Rectal smooth muscle tissue (tissue), 1 donor: ENCODE measurements at regions not wholly inside any gene's neighbourhood (a gene's known extent, or its start where the extent isn't known, plus 50 kb on each side); places are given as distances from the start of the nearest gene placed in this dataset.

Experiments used
- H3K27ac ChIP-seq: one replicate; pipeline ENCODE4 v1.7.0; 2013; ENCODE audit warnings: low read depth, low read length, inconsistent platforms
- H3K27me3 ChIP-seq: one replicate; pipeline ENCODE4 v1.7.0; 2013; ENCODE audit warnings: low read length; ENCODE audit not compliant: control insufficient read depth, insufficient read depth
- H3K36me3 ChIP-seq: one replicate; pipeline ENCODE4 v1.7.0; 2013; ENCODE audit warnings: low read length; ENCODE audit not compliant: control insufficient read depth, insufficient read depth
- H3K4me1 ChIP-seq: one replicate; pipeline ENCODE4 v1.7.0; 2013; ENCODE audit warnings: low read length; ENCODE audit not compliant: control insufficient read depth, insufficient read depth
- H3K4me3 ChIP-seq: one replicate; pipeline ENCODE4 v1.7.0; 2013; ENCODE audit warnings: low read length
- H3K9ac ChIP-seq: one replicate; pipeline ENCODE4 v1.7.0; 2013; ENCODE audit warnings: low read length

GRCh38 chr13:40069173-40070044 lies 413.9 kb downstream of the COG6 start:
- H3K27me3 ChIP-seq, result no peaks in the 10 kb centered on the region
- H3K27ac ChIP-seq, result no peak overlapping the region
- H3K9ac ChIP-seq, result no peak overlapping the region
- peaks cover 4% of the 10 kb centered on the region for H3K4me1 ChIP-seq
- no peak overlapping the region for H3K4me3 ChIP-seq
- H3K36me3 ChIP-seq, result no peaks in the 10 kb centered on the region

- no peak overlapping the region for H3K4me3 ChIP-seq
- H3K4me1 ChIP-seq, result peaks cover 4% of the 10 kb centered on the region
- no peaks in the 10 kb centered on the region for H3K36me3 ChIP-seq
- H3K27me3 ChIP-seq, result no peaks in the 10 kb centered on the region
- no peak overlapping the region for H3K9ac ChIP-seq
- H3K27ac ChIP-seq, result no peak overlapping the region
Measured at GRCh38 chr13:40070357-40070756, 414.9 kb downstream of the COG6 start.

GRCh38 chr13:40072663-40073120 lies 417.2 kb downstream of the COG6 start:
- H3K9ac ChIP-seq, result no peak overlapping the region
- H3K27ac ChIP-seq, result no peak overlapping the region
- no peaks in the 10 kb centered on the region for H3K36me3 ChIP-seq
- no peaks in the 10 kb centered on the region for H3K27me3 ChIP-seq
- no peak overlapping the region for H3K4me3 ChIP-seq
- H3K4me1 ChIP-seq, result peaks cover 4% of the 10 kb centered on the region

- H3K27ac ChIP-seq, result no peak overlapping the region
- H3K9ac ChIP-seq, result no peak overlapping the region
Measured at GRCh38 chr13:40074338-40074737, 418.9 kb downstream of the COG6 start.

GRCh38 chr13:40075281-40075680 lies 419.8 kb downstream of the COG6 start:
- no peaks in the 10 kb centered on the region for H3K36me3 ChIP-seq
- no peak overlapping the region for H3K27ac ChIP-seq
- H3K27me3 ChIP-seq, result no peaks in the 10 kb centered on the region
- H3K4me3 ChIP-seq, result no peak overlapping the region
- H3K4me1 ChIP-seq, result no peaks in the 10 kb centered on the region
- H3K9ac ChIP-seq, result no peak overlapping the region

More at GRCh38 chr13:40074338-40074737, 418.9 kb downstream of the COG6 start:
- H3K27me3 ChIP-seq, result no peaks in the 10 kb centered on the region
- H3K4me1 ChIP-seq, result peaks cover 4% of the 10 kb centered on the region
- H3K4me3 ChIP-seq, result no peak overlapping the region
- no peaks in the 10 kb centered on the region for H3K36me3 ChIP-seq

GRCh38 chr13:40076765-40077362 lies 421.4 kb downstream of the COG6 start:
- Histone ChIP-seq H3K27ac (no peak overlapping the region), H3K27me3 (no peaks in the 10 kb centered on the region), H3K4me1 (no peaks in the 10 kb centered on the region), H3K36me3 (no peaks in the 10 kb centered on the region), H3K4me3 (no peak overlapping the region), H3K9ac (no peak overlapping the region)

GRCh38 chr13:40077396-40078027 lies 422.1 kb downstream of the COG6 start:
- Histone ChIP-seq H3K36me3 (no peaks in the 10 kb centered on the region), H3K27ac (no peak overlapping the region), H3K4me1 (no peaks in the 10 kb centered on the region), H3K27me3 (no peaks in the 10 kb centered on the region), H3K9ac (no peak overlapping the region), H3K4me3 (no peak overlapping the region)

- Histone ChIP-seq H3K4me3 (no peak overlapping the region), H3K4me1 (no peaks in the 10 kb centered on the region), H3K27me3 (no peaks in the 10 kb centered on the region)
Measured at GRCh38 chr13:40079721-40080120, 424.3 kb downstream of the COG6 start.

GRCh38 chr13:40080676-40081075 lies 425.2 kb downstream of the COG6 start:
- no peak overlapping the region for H3K4me3 ChIP-seq
- H3K27ac ChIP-seq, result no peak overlapping the region
- H3K4me1 ChIP-seq, result no peaks in the 10 kb centered on the region
- no peaks in the 10 kb centered on the region for H3K27me3 ChIP-seq
- H3K36me3 ChIP-seq, result no peaks in the 10 kb centered on the region
- no peak overlapping the region for H3K9ac ChIP-seq

More at GRCh38 chr13:40079721-40080120, 424.3 kb downstream of the COG6 start:
- Histone ChIP-seq H3K9ac (no peak overlapping the region), H3K36me3 (no peaks in the 10 kb centered on the region), H3K27ac (no peak overlapping the region)

- H3K9ac ChIP-seq, result no peak overlapping the region
- H3K27ac ChIP-seq, result no peak overlapping the region
- H3K4me3 ChIP-seq, result no peak overlapping the region
- no peaks in the 10 kb centered on the region for H3K36me3 ChIP-seq
- H3K4me1 ChIP-seq, result no peaks in the 10 kb centered on the region
- no peaks in the 10 kb centered on the region for H3K27me3 ChIP-seq
Measured at GRCh38 chr13:40082639-40083038, 427.2 kb downstream of the COG6 start.

- H3K36me3 ChIP-seq, result no peaks in the 10 kb centered on the region
- H3K4me1 ChIP-seq, result no peaks in the 10 kb centered on the region
Measured at GRCh38 chr13:40083841-40084240, 428.4 kb downstream of the COG6 start.

GRCh38 chr13:40084934-40085333 lies 429.5 kb downstream of the COG6 start:
- H3K27ac ChIP-seq, result no peak overlapping the region
- no peaks in the 10 kb centered on the region for H3K4me1 ChIP-seq
- no peak overlapping the region for H3K9ac ChIP-seq
- no peak overlapping the region for H3K4me3 ChIP-seq
- H3K36me3 ChIP-seq, result no peaks in the 10 kb centered on the region
- H3K27me3 ChIP-seq, result no peaks in the 10 kb centered on the region

More at GRCh38 chr13:40083841-40084240, 428.4 kb downstream of the COG6 start:
- Histone ChIP-seq H3K27ac (no peak overlapping the region), H3K27me3 (no peaks in the 10 kb centered on the region), H3K9ac (no peak overlapping the region), H3K4me3 (no peak overlapping the region)
